Neuronal stem cell (in vitro differentiated cells): ENCODE measurements at regions not wholly inside any gene's neighbourhood (a gene's known extent, or its start where the extent isn't known, plus 50 kb on each side); places are given as distances from the start of the nearest gene placed in this dataset.

Experiments
- DNase-seq: peaks from one replicate; pipeline ENCODE4 v3.0.0-alpha.2; 2013; ENCODE audit warnings: low spot score
- H2AFZ ChIP-seq: one replicate; pipeline ENCODE4 v1.6.1; 2013; ENCODE audit warnings: mild to moderate bottlenecking, low read length, inconsistent platforms
- H2AK5ac ChIP-seq: 2 replicates; pipeline ENCODE4 v1.6.1; 2013; ENCODE audit warnings: low read depth, mild to moderate bottlenecking, inconsistent platforms, low read length, moderate library complexity, mixed read lengths
- H2BK120ac ChIP-seq: 2 replicates; pipeline ENCODE4 v1.6.1; 2013; ENCODE audit warnings: low read depth, mild to moderate bottlenecking, inconsistent platforms, low read length, moderate library complexity, mixed read lengths
- H2BK12ac ChIP-seq: one replicate; pipeline ENCODE4 v1.6.1; 2013; ENCODE audit warnings: low read length, inconsistent platforms
- H2BK15ac ChIP-seq: 2 replicates; pipeline ENCODE4 v1.6.1; 2013; ENCODE audit warnings: mild to moderate bottlenecking, low read length, inconsistent platforms, mixed read lengths
- H2BK5ac ChIP-seq: one replicate; pipeline ENCODE4 v1.6.1; 2013; ENCODE audit warnings: inconsistent platforms, mild to moderate bottlenecking, low read length, moderate library complexity
- H3K14ac ChIP-seq: one replicate; pipeline ENCODE4 v1.6.1; 2013; ENCODE audit warnings: low read length, inconsistent platforms
- H3K18ac ChIP-seq: 2 replicates; pipeline ENCODE4 v1.6.1; 2013; ENCODE audit warnings: low read length, inconsistent platforms
- H3K23ac ChIP-seq: 2 replicates; pipeline ENCODE4 v1.6.1; 2013; ENCODE audit warnings: low read depth, mild to moderate bottlenecking, mixed read lengths, low read length, inconsistent platforms; ENCODE audit not compliant: poor library complexity
- H3K27ac ChIP-seq: replicated peaks from 3 replicates; pipeline ENCODE4 v1.5.1; 2013; ENCODE audit warnings: low read length, inconsistent platforms
- H3K27me3 ChIP-seq, 3 experiments: 2 replicates each; pipeline ENCODE4 v1.6.1; 2013; ENCODE audit warnings: low read length in 3 of 3, mild to moderate bottlenecking in 2 of 3, inconsistent platforms in 1 of 3, low read depth in 1 of 3, mixed read lengths in 1 of 3, moderate library complexity in 1 of 3; ENCODE audit not compliant: control insufficient read depth in 3 of 3, insufficient read depth in 3 of 3
- H3K36me3 ChIP-seq, 2 donors: replicated peaks in 1 of 2; 2 replicates each; pipeline ENCODE4 v1.6.1; 2013; ENCODE audit warnings: low read length in 2 of 2; ENCODE audit not compliant: control insufficient read depth in 2 of 2, insufficient read depth in 2 of 2
- H3K4ac ChIP-seq: 2 replicates; pipeline ENCODE4 v1.6.1; 2013; ENCODE audit warnings: inconsistent platforms, mild to moderate bottlenecking, low read length, moderate library complexity
- H3K4me1 ChIP-seq, 2 donors: 1 replicate in 1 of 2; 2 replicates in 1 of 2; pipeline ENCODE4 v1.6.1; 2013; ENCODE audit warnings: low read length in 2 of 2, low read depth in 1 of 2; ENCODE audit not compliant: control insufficient read depth in 2 of 2, insufficient read depth in 1 of 2
- H3K4me2 ChIP-seq: one replicate; pipeline ENCODE4 v1.6.1; 2013; ENCODE audit warnings: mild to moderate bottlenecking, low read length, inconsistent platforms; ENCODE audit not compliant: insufficient read depth, poor library complexity, severe bottlenecking
- H3K4me3 ChIP-seq, 2 donors: 2 replicates each; pipeline ENCODE4 v1.5.1; 2013; ENCODE audit warnings: low read length in 2 of 2, mild to moderate bottlenecking in 2 of 2, inconsistent platforms in 1 of 2, moderate library complexity in 1 of 2
- H3K79me1 ChIP-seq: one replicate; pipeline ENCODE4 v1.6.1; 2013; ENCODE audit warnings: low read depth, mild to moderate bottlenecking, inconsistent platforms, low read length, moderate library complexity
- H3K9ac ChIP-seq: one replicate; pipeline ENCODE4 v1.6.1; 2013; ENCODE audit warnings: mild to moderate bottlenecking, low read depth, low read length, inconsistent platforms; ENCODE audit not compliant: poor library complexity
- H3K9me3 ChIP-seq, 2 donors: replicated peaks in 1 of 2; 2 replicates each; pipeline versions ENCODE3 to v1.6.1; 2013; ENCODE audit warnings: low read length in 2 of 2, mild to moderate bottlenecking in 2 of 2, inconsistent platforms in 1 of 2, low read depth in 1 of 2, mixed read lengths in 1 of 2, moderate library complexity in 1 of 2; ENCODE audit not compliant: control insufficient read depth in 2 of 2, insufficient read depth in 1 of 2
- H4K8ac ChIP-seq: one replicate; pipeline ENCODE4 v1.6.1; 2013; ENCODE audit warnings: low read depth, mild to moderate bottlenecking, inconsistent platforms, low read length, moderate library complexity
- H4K91ac ChIP-seq: one replicate; pipeline ENCODE4 v1.6.1; 2013; ENCODE audit warnings: low read length, low read depth, mild to moderate bottlenecking, inconsistent platforms; ENCODE audit not compliant: poor library complexity
- WGBS, 2 donors: extraction: QIAGEN DNeasy Blood & Tissue Kit; methylation state at CpG; one replicate each; pipeline ENCODE4 v1.1.7; 2013; ENCODE audit warnings: missing lambda C conversion rate in 2 of 2, mixed read lengths in 1 of 2; ENCODE audit not compliant: insufficient read length in 2 of 2, insufficient replicate concordance in 1 of 2; ENCODE audit errors: extremely low coverage in 2 of 2; 5-methylcytosine and 5-hydroxymethylcytosine counted together

DNA sequence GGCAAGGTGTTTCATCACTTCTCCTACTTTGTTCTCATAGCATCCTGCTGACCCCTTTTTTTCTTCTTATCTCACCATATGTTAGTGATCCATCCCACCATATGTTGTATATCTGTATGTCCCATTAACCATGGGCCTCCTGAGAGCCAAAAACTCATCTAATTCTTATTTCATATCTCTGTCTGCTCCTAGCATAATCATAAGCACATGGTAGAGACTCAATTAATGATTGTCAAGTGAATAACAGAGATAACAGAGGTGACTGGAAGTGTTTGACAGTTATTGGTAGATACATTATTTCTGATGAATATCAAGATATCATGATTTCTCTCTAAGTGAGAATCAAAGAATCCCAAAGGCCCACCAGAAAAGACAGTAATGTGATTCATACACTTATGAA, 138.1 kb upstream of the MPPED2 start:
- no peak overlapping the region for H2AFZ ChIP-seq
- H3K23ac ChIP-seq: no peak overlapping the region
- no peak overlapping the region for H4K91ac ChIP-seq
- H3K4me2 ChIP-seq: no peak overlapping the region
- DNase-seq: no peak
- no peak overlapping the region for H3K4ac ChIP-seq
- no peak overlapping the region for H2BK5ac ChIP-seq
- H3K27ac ChIP-seq: no peak overlapping the region
- no peak overlapping the region for H2BK120ac ChIP-seq
- H4K8ac ChIP-seq: no peak overlapping the region
- H3K4me3 ChIP-seq: no peak overlapping the region
- H3K9me3 ChIP-seq: no peaks in the 10 kb centered on the region
- no peak overlapping the region for H3K9ac ChIP-seq
- no peak overlapping the region for H2BK12ac ChIP-seq
- H2BK15ac ChIP-seq: no peak overlapping the region
- no peaks in the 10 kb centered on the region for H3K36me3 ChIP-seq
- no peak overlapping the region for H2AK5ac ChIP-seq
- H3K14ac ChIP-seq: no peak overlapping the region
- H3K18ac ChIP-seq: no peak overlapping the region
- H3K4me1 ChIP-seq: no peaks in the 10 kb centered on the region
- no peaks in the 10 kb centered on the region for H3K79me1 ChIP-seq
- no peaks in the 10 kb centered on the region for H3K27me3 ChIP-seq

DNA sequence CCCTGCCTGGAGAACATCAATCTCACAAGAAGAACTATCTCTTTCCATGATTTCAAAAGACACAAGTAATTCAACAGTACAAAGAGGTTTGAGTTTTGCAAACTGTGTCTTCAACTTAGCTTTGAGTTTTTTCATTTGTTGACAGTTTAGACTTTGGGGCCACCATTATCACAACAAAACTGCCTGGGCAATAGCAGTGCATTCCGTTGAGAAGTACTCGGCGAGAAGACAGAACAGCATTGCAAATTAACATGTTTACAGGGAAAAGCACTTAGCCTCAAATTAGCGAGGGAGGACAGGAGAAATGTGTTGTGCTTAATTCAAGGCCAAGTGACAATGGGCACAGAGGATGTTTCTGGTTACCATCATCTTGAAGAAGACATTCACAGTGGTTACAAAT, 133.2 kb upstream of the MPPED2 start:
- Histone ChIP-seq H2BK5ac (no peak overlapping the region), H2AFZ (no peak overlapping the region), H3K36me3 (no peaks in the 10 kb centered on the region), H3K4me3 (no peak overlapping the region), H2AK5ac (no peak overlapping the region), H3K4ac (no peak overlapping the region), H2BK15ac (no peak overlapping the region), H4K91ac (no peak overlapping the region), H3K4me1 (no peaks in the 10 kb centered on the region), H2BK12ac (no peak overlapping the region), H3K23ac (no peak overlapping the region), H3K18ac (no peak overlapping the region), H3K27me3 (no peaks in the 10 kb centered on the region), H3K14ac (no peak overlapping the region), H3K79me1 (no peaks in the 10 kb centered on the region), H3K27ac (no peak overlapping the region), H3K4me2 (no peak overlapping the region), H3K9ac (no peak overlapping the region), H4K8ac (no peak overlapping the region), H2BK120ac (no peak overlapping the region), H3K9me3 (no peaks in the 10 kb centered on the region)
- no peak for DNase-seq
- no CpG with 5 or more reads among the region's 4 CpGs for WGBS, 2 donors

DNA sequence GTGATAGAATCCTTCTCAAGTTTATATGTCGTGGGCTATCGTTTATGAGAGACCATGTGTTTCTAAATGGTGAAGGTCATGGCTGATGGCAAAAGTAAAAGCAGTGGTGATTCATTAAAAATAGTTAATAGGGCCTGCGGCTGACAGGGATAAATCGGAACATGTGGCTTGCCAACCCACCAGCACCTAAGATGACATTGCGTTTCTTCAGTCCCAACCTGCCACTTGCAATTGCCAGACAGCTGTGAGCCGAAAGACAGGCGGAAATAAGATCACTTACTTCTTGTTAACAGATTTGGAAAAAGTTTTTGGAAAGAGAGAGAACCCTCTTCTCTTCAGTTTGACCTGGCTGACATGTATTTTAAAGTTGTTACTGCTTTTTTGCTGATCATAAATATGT, 131.5 kb upstream of the MPPED2 start:
- H3K9ac ChIP-seq: no peak overlapping the region
- no CpG with 5 or more reads among the region's 7 CpGs for WGBS, 2 donors

DNA sequence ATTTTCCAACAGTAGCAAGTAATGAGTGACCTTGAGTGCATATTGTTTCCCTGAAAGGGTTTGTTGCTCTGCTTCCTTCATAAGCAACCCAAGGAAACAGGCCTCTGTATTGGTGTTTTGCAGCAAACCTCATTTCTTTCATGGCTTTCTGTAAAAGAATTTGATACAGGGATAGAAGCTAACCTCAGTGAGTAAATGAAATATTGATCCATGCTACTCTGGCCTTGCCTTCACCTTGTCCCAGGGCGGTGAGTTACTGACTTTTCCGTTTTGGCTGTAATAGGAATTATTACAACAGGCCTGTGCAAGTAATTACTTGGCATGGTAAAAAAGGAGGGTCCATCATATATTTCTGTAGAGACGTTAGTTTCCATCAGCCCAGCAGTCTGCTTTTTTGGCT, 130.9 kb upstream of the MPPED2 start:
- Histone ChIP-seq H2AK5ac (no peak overlapping the region), H4K8ac (no peak overlapping the region), H2BK5ac (no peak overlapping the region), H3K14ac (no peak overlapping the region), H3K27me3 (no peaks in the 10 kb centered on the region), H3K4me2 (no peak overlapping the region), H3K4me1 (no peaks in the 10 kb centered on the region), H3K79me1 (no peaks in the 10 kb centered on the region), H2BK12ac (no peak overlapping the region), H2BK120ac (no peak overlapping the region), H3K9me3 (no peaks in the 10 kb centered on the region), H3K9ac (no peak overlapping the region), H2AFZ (no peak overlapping the region), H3K23ac (no peak overlapping the region), H3K4me3 (no peak overlapping the region), H3K4ac (no peak overlapping the region), H4K91ac (no peak overlapping the region), H3K18ac (no peak overlapping the region), H3K27ac (no peak overlapping the region), H2BK15ac (no peak overlapping the region), H3K36me3 (no peaks in the 10 kb centered on the region)
- no peak for DNase-seq
- no CpG with 5 or more reads among the region's 3 CpGs for WGBS, 2 donors

More for the DNA sequence above, 131.5 kb upstream of the MPPED2 start:
- Histone ChIP-seq H2AK5ac (no peak overlapping the region), H3K4me3 (no peak overlapping the region), H4K91ac (no peak overlapping the region), H3K4me2 (no peak overlapping the region), H3K14ac (no peak overlapping the region), H2BK12ac (no peak overlapping the region), H4K8ac (no peak overlapping the region), H3K23ac (no peak overlapping the region), H2BK120ac (no peak overlapping the region), H3K18ac (no peak overlapping the region), H3K27me3 (no peaks in the 10 kb centered on the region), H3K27ac (no peak overlapping the region), H3K36me3 (no peaks in the 10 kb centered on the region), H3K79me1 (no peaks in the 10 kb centered on the region), H3K9me3 (no peaks in the 10 kb centered on the region), H2AFZ (no peak overlapping the region), H2BK15ac (no peak overlapping the region), H2BK5ac (no peak overlapping the region), H3K4ac (no peak overlapping the region), H3K4me1 (no peaks in the 10 kb centered on the region)
- no peak for DNase-seq
